ENCODE measurements at regions not wholly inside any gene's neighbourhood (a gene's known extent, or its start where the extent isn't known, plus 50 kb on each side); places are given as distances from the start of the nearest gene placed in this dataset.

DNA sequence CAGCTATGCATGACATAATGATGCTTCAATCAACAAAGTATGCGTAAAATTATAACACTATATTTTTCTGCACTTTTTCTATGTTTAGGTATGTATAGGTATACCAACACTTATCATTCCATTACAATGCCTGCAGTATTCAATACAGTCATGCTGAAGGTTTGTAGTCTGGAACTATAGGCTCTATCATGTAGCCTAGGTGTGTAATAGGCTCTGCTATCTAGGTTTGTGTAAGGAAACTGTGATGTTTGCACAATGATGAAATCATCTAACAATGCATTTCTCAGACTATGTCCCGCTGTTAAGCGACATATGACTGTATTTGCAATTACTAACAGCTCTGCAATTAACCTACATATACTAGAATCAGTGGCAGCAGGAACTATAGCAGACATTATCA lies 1447.5 kb downstream of the GATA3 start:
- TF ChIP-seq CTCF (IDR thresholded peaks at IDR 0.05), result no peak
- no peak for TF ChIP-seq POLR2A (IDR thresholded peaks at IDR 0.05)
